ENCODE measurements at regions not wholly inside any gene's neighbourhood (a gene's known extent, or its start where the extent isn't known, plus 50 kb on each side); places are given as distances from the start of the nearest gene placed in this dataset.
"Not testable (repeated sequence)": the region's sequence is repeated elsewhere in the genome, so short reads cannot be mapped to it uniquely, and the experiment has no call there.

- in situ Hi-C loops (cut with HindIII; ENCODE audit: low sequenced_read_pairs): no loop called here
- no peak for DNase-seq (ENCODE audit: low spot score)
These were observed 707.8 kb upstream of the SLC35B3 start for GRCh38 chr6:9143140-9143539.

- in situ Hi-C loops (cut with HindIII; ENCODE audit: low sequenced_read_pairs): no loop called here
- DNase-seq (ENCODE audit: low spot score): peak; percentile 43
These were observed 705.7 kb upstream of the SLC35B3 start for GRCh38 chr6:9140951-9141460.

GRCh38 chr6:9140172-9140571 is 704.8 kb upstream of the SLC35B3 start:
- peak; percentile 81 for DNase-seq (ENCODE audit: low spot score)
- in situ Hi-C loops (cut with HindIII; ENCODE audit: low sequenced_read_pairs): no loop called here

DNA sequence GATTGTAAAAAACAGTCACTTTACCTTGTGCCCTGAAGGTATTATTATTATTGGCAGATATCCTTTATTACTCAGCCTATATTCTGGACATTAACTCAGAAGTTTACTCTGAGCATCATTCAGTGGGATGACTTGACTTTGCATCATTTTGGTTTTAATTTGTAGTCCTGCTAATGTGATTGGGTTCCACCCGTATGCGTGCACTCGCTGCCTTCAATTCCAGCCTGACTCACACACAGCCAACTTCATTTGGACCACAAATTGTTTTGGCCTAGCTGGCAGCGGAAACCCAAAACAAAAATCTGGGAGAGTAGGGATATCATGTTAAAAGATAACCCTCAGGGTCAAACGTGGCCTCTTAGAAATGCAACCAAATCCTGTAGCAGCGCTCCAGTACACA is 704.4 kb upstream of the SLC35B3 start:
- no peak for DNase-seq (ENCODE audit: low spot score)
- in situ Hi-C loops (cut with HindIII; ENCODE audit: low sequenced_read_pairs): no loop called here

DNA sequence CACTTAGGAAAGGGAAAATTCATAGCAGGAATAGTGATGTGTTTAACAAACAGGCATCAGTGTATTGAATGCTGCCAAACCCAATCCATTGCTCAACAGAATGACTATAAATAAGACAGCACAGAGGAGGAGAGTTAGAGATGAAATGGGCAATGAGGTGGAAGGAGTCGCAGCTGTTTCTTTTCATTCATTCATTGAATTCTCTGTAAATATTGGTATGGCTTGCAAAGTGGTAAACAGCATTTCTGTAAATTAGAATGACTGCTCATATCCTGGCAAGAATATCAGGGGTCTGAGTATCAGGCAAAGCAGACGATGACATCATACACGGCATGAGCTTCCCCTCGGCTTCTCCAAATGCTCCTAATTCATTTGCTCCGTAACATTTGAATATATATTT is 703.6 kb upstream of the SLC35B3 start:
- in situ Hi-C loops (cut with HindIII; ENCODE audit: low sequenced_read_pairs): no loop called here
- DNase-seq (ENCODE audit: low spot score): peak; percentile 42

DNA sequence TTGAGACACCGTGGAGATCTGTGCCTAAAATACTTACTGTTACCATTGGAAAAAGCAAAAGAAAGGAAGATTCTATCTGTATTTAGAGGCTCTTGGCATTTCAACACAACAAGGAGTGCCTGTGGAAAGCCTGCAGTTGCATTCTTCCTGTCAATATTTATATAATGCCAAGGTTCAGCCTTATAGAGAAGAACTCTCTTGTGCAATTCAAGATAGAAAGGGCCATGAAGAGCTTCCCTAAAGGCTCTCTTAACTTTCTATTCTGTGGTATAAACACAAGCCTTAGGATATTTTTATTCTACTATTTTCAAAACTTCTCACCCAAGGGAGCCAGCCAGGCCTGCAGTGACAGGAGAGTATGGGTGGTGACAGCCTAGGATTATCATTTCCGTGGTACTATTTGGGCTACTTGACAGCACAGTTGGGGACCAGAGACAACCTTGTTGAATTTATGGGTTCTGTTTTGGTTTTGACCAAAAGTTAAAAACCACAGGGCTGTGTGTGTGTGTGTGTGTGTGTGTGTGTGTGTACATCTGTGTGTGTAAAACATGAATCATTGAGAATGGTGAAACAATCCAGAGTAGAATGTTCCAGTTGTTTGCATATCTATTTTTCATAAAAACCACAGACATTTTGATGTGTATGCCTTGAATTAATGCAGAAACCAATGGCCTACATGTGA is 700.9 kb upstream of the SLC35B3 start:
- in situ Hi-C loops (cut with HindIII; ENCODE audit: low sequenced_read_pairs): no loop called here
- DNase-seq (ENCODE audit: low spot score): no peak

GRCh38 chr6:9131616-9132015 is 696.3 kb upstream of the SLC35B3 start:
- in situ Hi-C loops (cut with HindIII; ENCODE audit: low sequenced_read_pairs): no loop called here
- DNase-seq (ENCODE audit: low spot score): no peak

DNA sequence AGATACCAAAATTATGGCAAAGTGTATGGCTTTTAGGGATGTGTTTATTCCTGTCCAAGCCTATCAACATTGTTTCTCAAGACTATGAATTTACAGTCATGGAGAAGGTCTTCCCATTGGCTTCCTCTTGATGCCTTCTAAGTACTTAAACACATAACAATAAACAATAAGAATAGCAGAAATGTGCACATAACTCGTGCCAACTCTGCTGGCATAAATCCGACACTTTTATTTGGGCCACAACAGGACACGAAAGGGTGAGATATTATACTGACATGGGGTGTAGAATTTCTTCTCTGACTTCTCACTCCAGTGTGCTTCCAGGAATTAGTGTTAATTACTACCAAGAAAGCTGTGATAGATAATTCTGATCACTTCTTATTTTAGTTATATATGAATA is 695.9 kb upstream of the SLC35B3 start:
- in situ Hi-C loops (cut with HindIII; ENCODE audit: low sequenced_read_pairs): no loop called here
- DNase-seq (ENCODE audit: low spot score): no peak

DNA sequence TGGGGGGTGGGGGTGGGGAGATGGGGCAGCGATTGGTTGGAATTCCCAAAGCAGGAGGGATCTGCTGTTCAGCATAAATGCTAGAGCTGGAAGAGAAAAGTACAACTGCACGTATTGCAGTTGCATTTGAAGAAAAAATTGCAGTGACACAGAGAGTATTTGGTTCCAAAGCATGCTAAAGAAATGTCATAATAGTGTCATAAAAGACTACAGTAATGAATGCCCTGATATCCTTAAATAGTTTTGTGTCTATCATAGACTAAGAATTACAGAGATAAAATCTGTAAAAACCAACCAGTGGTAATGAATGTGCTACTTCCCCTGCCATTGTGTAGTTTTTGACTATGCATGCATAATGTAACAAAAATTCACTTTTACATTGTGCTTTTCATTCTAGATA is 693.6 kb upstream of the SLC35B3 start:
- in situ Hi-C loops (cut with HindIII; ENCODE audit: low sequenced_read_pairs): no loop called here
- DNase-seq (ENCODE audit: low spot score): no peak

DNA sequence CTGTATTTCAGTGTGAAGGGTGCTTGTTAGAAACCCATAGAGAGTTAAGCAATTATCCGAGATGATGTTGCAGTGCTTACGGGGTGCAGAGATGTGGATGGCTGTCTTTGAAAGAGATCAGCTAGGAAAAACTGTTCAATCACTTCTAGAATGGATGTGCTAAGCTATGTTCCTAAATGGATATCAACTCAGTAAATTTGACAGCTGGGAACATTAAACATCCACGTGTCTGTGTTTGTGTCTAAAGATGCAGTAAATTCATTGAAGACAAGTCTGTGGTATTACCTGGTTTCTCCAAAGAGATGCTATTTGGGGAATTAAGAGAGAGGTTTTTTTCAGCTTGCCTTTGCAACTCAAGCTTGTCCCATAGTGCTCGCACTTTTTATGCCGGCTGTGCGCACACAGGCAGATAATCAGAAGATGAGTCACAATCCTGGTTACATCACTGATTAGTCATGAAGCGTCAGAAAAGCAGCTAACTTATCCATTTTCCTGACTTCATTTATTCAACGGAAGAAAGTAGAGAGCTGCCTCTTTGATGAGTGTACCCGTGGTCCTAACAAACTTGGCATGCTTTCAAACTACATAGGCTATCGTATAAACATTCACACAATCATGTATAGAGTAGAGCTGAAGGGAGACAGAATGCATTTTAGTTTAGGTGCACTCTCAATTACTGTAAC is 691.7 kb upstream of the SLC35B3 start:
- DNase-seq (ENCODE audit: low spot score): no peak
- in situ Hi-C loops (cut with HindIII; ENCODE audit: low sequenced_read_pairs): no loop called here

DNA sequence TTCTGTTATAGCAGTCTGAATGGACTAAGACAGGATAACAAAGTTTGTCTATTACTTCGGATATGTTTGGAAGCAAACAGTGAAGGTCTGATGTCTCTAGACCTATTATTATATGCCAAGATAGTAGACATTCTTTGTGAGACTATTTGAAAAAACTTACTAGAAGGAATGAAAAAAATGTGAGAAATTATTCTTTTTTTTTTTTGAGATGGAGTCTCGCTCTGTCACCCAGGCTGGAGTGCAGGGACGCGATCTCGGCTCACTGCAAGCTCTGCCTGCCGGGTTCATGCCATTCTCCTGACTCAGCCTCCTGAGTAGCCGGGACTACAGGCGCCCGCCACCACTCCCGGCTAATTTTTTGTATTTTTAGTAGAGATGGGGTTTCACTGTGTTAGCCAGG is 690.7 kb upstream of the SLC35B3 start:
- in situ Hi-C loops (cut with HindIII; ENCODE audit: low sequenced_read_pairs); DNase-seq (ENCODE audit: low spot score): not testable (repeated sequence)

GRCh38 chr6:9121549-9121948 is 686.2 kb upstream of the SLC35B3 start:
- DNase-seq (ENCODE audit: low spot score): no peak
- in situ Hi-C loops (cut with HindIII; ENCODE audit: low sequenced_read_pairs): no loop called here

DNA sequence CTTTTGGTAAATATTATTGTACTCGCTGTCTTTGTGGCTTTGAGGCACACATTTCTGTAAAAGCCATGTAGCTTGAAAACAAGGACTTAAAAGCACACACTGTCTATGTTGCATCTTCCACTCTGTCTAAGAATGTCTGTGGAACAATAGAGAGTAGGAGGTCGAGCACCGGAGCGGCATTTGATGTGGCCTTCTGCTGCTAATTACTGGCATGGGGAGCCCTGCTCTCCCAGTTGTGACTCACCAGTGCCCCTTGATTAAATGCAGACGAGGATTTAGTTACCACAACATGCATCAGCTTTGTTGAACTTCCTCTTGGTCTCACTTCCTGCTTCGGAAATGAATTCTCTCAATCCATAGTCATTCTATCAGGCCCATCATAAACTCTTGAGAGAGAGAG is 680.7 kb upstream of the SLC35B3 start:
- no peak for DNase-seq (ENCODE audit: low spot score)
- in situ Hi-C loops (cut with HindIII; ENCODE audit: low sequenced_read_pairs): no loop called here

DNA sequence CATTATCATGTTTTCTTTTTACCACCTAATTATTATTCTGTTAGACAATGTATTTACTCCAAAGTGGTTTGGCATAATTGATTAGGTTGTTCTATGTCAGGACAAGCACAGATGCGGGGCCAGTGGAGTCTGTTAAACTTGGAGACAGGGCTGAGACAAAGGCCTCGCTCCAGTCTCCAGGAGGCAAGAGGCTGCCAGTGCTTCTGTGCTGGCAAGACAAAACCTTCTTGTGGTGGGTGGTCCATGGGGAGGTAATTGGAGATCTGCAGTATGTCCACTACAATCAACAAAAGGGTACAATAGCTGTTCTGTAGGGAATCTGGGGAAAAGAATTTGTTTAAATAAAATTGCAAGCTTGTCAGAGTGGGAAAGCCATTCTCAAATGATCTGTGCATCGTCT is 677.2 kb upstream of the SLC35B3 start:
- in situ Hi-C loops (cut with HindIII; ENCODE audit: low sequenced_read_pairs): no loop called here
- no peak for DNase-seq (ENCODE audit: low spot score)

GRCh38 chr6:9103876-9104521 is 668.7 kb upstream of the SLC35B3 start:
- in situ Hi-C loops (cut with HindIII; ENCODE audit: low sequenced_read_pairs): no loop called here
- no peak for DNase-seq (ENCODE audit: low spot score)

DNA sequence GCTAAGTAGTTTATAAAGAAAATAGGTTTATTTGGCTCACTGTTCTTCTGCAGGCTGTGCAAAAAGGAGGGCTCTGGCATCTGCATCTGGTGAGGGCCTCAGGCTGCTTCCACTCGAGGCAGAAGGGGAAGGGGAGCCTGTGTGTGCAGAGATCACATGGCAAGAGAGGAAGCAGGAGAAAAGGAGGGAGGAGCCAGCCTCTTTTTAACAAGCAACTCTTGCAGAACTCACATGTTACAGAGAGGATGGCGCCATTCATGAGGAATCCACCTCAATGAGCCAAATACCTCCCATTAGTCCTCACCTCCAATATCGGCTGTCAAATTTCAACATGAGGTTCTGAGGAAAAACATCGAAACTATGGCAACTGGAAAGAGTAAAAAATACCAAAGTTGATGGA is 666.6 kb upstream of the SLC35B3 start:
- in situ Hi-C loops (cut with HindIII; ENCODE audit: low sequenced_read_pairs): no loop called here
- no peak for DNase-seq (ENCODE audit: low spot score)

GRCh38 chr6:9100869-9101580 is 665.7 kb upstream of the SLC35B3 start:
- DNase-seq (ENCODE audit: low spot score): no peak
- in situ Hi-C loops (cut with HindIII; ENCODE audit: low sequenced_read_pairs): no loop called here

- in situ Hi-C loops (cut with HindIII; ENCODE audit: low sequenced_read_pairs): no loop called here
- DNase-seq (ENCODE audit: low spot score): no peak
These were observed 660.4 kb upstream of the SLC35B3 start for GRCh38 chr6:9095729-9096128.

- in situ Hi-C loops (cut with HindIII; ENCODE audit: low sequenced_read_pairs): no loop called here
- DNase-seq (ENCODE audit: low spot score): no peak
These were observed 659.8 kb upstream of the SLC35B3 start for GRCh38 chr6:9095137-9095536.

DNA sequence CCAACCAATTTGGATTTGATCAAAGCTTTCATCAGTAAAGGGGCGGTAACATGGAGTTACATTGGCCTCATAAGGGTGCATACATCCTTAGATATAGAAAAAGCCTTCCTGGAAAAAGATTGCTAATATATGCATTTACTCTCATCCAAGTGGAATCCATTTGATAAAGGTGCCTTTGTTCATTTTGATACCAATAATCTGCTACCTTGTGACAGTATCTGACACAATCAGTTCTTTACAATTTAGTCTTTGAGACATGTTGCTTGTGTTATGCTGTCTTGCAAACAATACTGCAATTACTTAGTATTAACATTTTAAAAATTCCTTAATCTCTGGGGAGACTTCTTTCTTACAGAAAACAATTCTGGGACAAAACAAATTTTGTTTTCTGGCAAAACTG is 654.4 kb upstream of the SLC35B3 start:
- in situ Hi-C loops (cut with HindIII; ENCODE audit: low sequenced_read_pairs): no loop called here
- no peak for DNase-seq (ENCODE audit: low spot score)

All from G401 (cell line).